NB4 (cell line): ENCODE measurements at regions not wholly inside any gene's neighbourhood (a gene's known extent, or its start where the extent isn't known, plus 50 kb on each side); places are given as distances from the start of the nearest gene placed in this dataset.

Experiments used
- CTCF ChIP-seq: IDR thresholded peaks from one replicate; pipeline ENCODE4 v1.5.1; 2012; ENCODE audit warnings: low read depth, low read length
- MAX ChIP-seq: IDR thresholded peaks from 2 replicates; pipeline ENCODE4 v1.6.1; 2011; ENCODE audit warnings: low read depth, low read length
- MYC ChIP-seq: IDR thresholded peaks from 2 replicates; pipeline ENCODE4 v1.6.1; 2011; ENCODE audit warnings: low read depth, low read length
- POLR2A ChIP-seq: IDR thresholded peaks from 2 replicates; pipeline ENCODE4 v1.6.1; 2011; ENCODE audit warnings: mild to moderate bottlenecking; ENCODE audit not compliant: insufficient read length; ENCODE audit errors: extremely low read depth

GRCh38 chr5:36787365-36788093 is 89.0 kb upstream of the NIPBL start:
- TF ChIP-seq CTCF (no peak), POLR2A (no peak), MYC (no peak), MAX (no peak)
